Left ventricle myocardium superior (tissue), 1 donor: ENCODE measurements at regions not wholly inside any gene's neighbourhood (a gene's known extent, or its start where the extent isn't known, plus 50 kb on each side); places are given as distances from the start of the nearest gene placed in this dataset.

Experiments
- ATAC-seq: fragments of 200-7000 bp; cut with Tn5 transposase; one replicate; pipeline ENCODE4 v1.9.1; 2020; ENCODE audit warnings: mild to moderate bottlenecking, moderate library complexity
- DNase-seq: peaks from one replicate; pipeline ENCODE4 v3.0.0-alpha.2; 2020
- intact Hi-C: fragments of 100-400 bp; cut with micrococcal nuclease; formaldehyde crosslinking; loops from one replicate; pipeline ENCODE4 v1.11.0; 2022
- donor health status: DM: no; HTN: yes; CAD: no; lungs with severe emphysema.

GRCh38 chr3:137948400-137949072, 61.4 kb upstream of the CLDN18 start:
- intact Hi-C loops = no loop called here
- ATAC-seq (no peak), DNase-seq (no peak)

GRCh38 chr3:137958636-137959035, 51.3 kb upstream of the CLDN18 start:
- ATAC-seq (no peak), DNase-seq (no peak)
- intact Hi-C loops = no loop called here
